ENCODE measurements at regions not wholly inside any gene's neighbourhood (a gene's known extent, or its start where the extent isn't known, plus 50 kb on each side); places are given as distances from the start of the nearest gene placed in this dataset.

- Histone ChIP-seq H3K4me3 (ENCODE audit: low read depth, low read length) (no peak overlapping the region), H3K36me3 (ENCODE audit: control insufficient read depth, insufficient read depth, low read length) (no peaks in the 10 kb centered on the region), H3K4me1 (no peaks in the 10 kb centered on the region), H3K9me3 (0 out of 2 replicates have a peak, but pooled peaks cover 6% of the 10 kb centered on the region), H3K27me3 (replicated peaks; ENCODE audit: control insufficient read depth, insufficient read depth, low read length) (no peaks in the 10 kb centered on the region)
- intact Hi-C loops (cut with micrococcal nuclease; ENCODE audit: unreplicated experiment): no loop called here
- H3K36me3 Mint-ChIP-seq (ENCODE audit: insufficient read depth, unreplicated experiment): no peaks in the 10 kb centered on the region
- ChIA-PET POLR2A (no interaction called here), CTCF (interaction anchor here (0.6 kb wide), 1 partner anchor 888 kb away, joined by 3 read pairs; no protein-coding TSS in a partner anchor)
- no peak for DNase-seq
- no TSS peak for BruUV-seq (replicated peaks)
- H3K4me3 Mint-ChIP-seq (ENCODE audit: unreplicated experiment): no peak overlapping the region
- H3K4me1 Mint-ChIP-seq (ENCODE audit: low read depth, unreplicated experiment): no peaks in the 10 kb centered on the region
- H3K27ac Mint-ChIP-seq (ENCODE audit: unreplicated experiment): no peak overlapping the region
- TF ChIP-seq CTCF (IDR thresholded peaks at IDR 0.05; ENCODE audit: insufficient read depth in 1 of 2, low read depth in 1 of 2, low read length in 1 of 2, severe bottlenecking in 1 of 2, unreplicated experiment in 1 of 2): no peak
- no peaks in the 10 kb centered on the region for H3K27me3 Mint-ChIP-seq (ENCODE audit: insufficient read depth, unreplicated experiment)
- H3K9me3 Mint-ChIP-seq (ENCODE audit: unreplicated experiment): no peaks in the 10 kb centered on the region
These were observed 412.1 kb upstream of the RASGEF1B start for GRCh38 chr4:81883530-81884450.

DNA sequence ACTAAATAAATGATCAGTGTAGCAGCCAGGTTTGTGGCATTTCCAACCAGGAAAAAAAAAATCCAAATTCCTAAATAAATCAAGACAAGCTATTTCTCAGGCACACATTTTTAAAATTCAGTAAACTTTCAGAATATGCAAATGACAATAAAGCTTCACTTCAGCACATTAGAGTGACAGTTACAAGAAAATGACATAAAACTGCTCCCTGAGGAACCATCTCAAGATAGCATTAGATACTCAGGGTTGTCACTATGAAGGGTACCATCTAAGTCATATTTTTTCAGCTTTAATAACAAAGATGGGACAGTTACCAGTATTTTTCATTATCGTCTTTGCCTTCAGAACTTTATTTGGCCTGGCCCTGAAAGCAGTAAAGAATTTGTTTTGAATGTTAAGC, 411.3 kb upstream of the RASGEF1B start:
- no peaks in the 10 kb centered on the region for H3K27me3 ChIP-seq (replicated peaks; ENCODE audit: control insufficient read depth, insufficient read depth, low read length)
- DNase-seq: no peak
- no peaks in the 10 kb centered on the region for H3K4me1 ChIP-seq
- intact Hi-C loops (cut with micrococcal nuclease; ENCODE audit: unreplicated experiment): no loop called here
- ChIA-PET CTCF (interaction anchor here (0.6 kb wide), 1 partner anchor 888 kb away, joined by 3 read pairs; no protein-coding TSS in a partner anchor), POLR2A (no interaction called here)
- Mint-ChIP-seq H3K27me3 (ENCODE audit: insufficient read depth, unreplicated experiment) (no peaks in the 10 kb centered on the region), H3K9me3 (ENCODE audit: unreplicated experiment) (no peaks in the 10 kb centered on the region), H3K4me1 (ENCODE audit: low read depth, unreplicated experiment) (no peaks in the 10 kb centered on the region), H3K4me3 (ENCODE audit: unreplicated experiment) (no peak overlapping the region), H3K27ac (ENCODE audit: unreplicated experiment) (no peak overlapping the region), H3K36me3 (ENCODE audit: insufficient read depth, unreplicated experiment) (no peaks in the 10 kb centered on the region)
- BruUV-seq (replicated peaks): no TSS peak
- H3K9me3 ChIP-seq: 0 out of 2 replicates have a peak, but pooled peaks cover 6% of the 10 kb centered on the region
- TF ChIP-seq CTCF (IDR thresholded peaks at IDR 0.05; ENCODE audit: insufficient read depth in 1 of 2, low read depth in 1 of 2, low read length in 1 of 2, severe bottlenecking in 1 of 2, unreplicated experiment in 1 of 2): no peak
- no peak overlapping the region for H3K4me3 ChIP-seq (ENCODE audit: low read depth, low read length)
- H3K36me3 ChIP-seq (ENCODE audit: control insufficient read depth, insufficient read depth, low read length): no peaks in the 10 kb centered on the region

GRCh38 chr4:81881855-81882621, 410.3 kb upstream of the RASGEF1B start:
- intact Hi-C loops (cut with micrococcal nuclease; ENCODE audit: unreplicated experiment): no loop called here
- no peak for DNase-seq
- no peaks in the 10 kb centered on the region for H3K27me3 ChIP-seq (replicated peaks; ENCODE audit: control insufficient read depth, insufficient read depth, low read length)
- no peaks in the 10 kb centered on the region for H3K4me1 ChIP-seq
- no peak overlapping the region for H3K4me3 ChIP-seq (ENCODE audit: low read depth, low read length)
- TF ChIP-seq CTCF (IDR thresholded peaks at IDR 0.05; ENCODE audit: insufficient read depth in 1 of 2, low read depth in 1 of 2, low read length in 1 of 2, severe bottlenecking in 1 of 2, unreplicated experiment in 1 of 2): no peak
- H3K9me3 ChIP-seq: 0 out of 2 replicates have a peak, but pooled peaks cover 6% of the 10 kb centered on the region
- Mint-ChIP-seq H3K36me3 (ENCODE audit: insufficient read depth, unreplicated experiment) (no peaks in the 10 kb centered on the region), H3K4me3 (ENCODE audit: unreplicated experiment) (no peak overlapping the region), H3K27me3 (ENCODE audit: insufficient read depth, unreplicated experiment) (no peaks in the 10 kb centered on the region), H3K9me3 (ENCODE audit: unreplicated experiment) (no peaks in the 10 kb centered on the region), H3K27ac (ENCODE audit: unreplicated experiment) (no peak overlapping the region), H3K4me1 (ENCODE audit: low read depth, unreplicated experiment) (no peaks in the 10 kb centered on the region)
- POLR2A ChIA-PET: no interaction called here
- CTCF ChIA-PET: no interaction called here
- no peaks in the 10 kb centered on the region for H3K36me3 ChIP-seq (ENCODE audit: control insufficient read depth, insufficient read depth, low read length)
- no TSS peak for BruUV-seq (replicated peaks)

Data from Caco-2 (cell line).